Calu3 (cell line): ENCODE measurements at regions not wholly inside any gene's neighbourhood (a gene's known extent, or its start where the extent isn't known, plus 50 kb on each side); places are given as distances from the start of the nearest gene placed in this dataset.

Source experiments
- BruUV-seq: library from RNA; stranded (reverse); fragments of 400-500 nt; replicated peaks from 2 replicates; lab custom pipeline; 2021; lab: Mats Ljungman, UMichigan
- CTCF ChIA-PET: fragments of 300-600 bp; sonication (Branson Sonifier 250); formaldehyde crosslinking; loops from one replicate; lab custom pipeline; 2022; ENCODE audit warnings: antibody characterized with exemption; lab: Charles Lee
- DNase-seq: peaks from one replicate; pipeline ENCODE4 v3.0.0; 2022
- H3K27ac Mint-ChIP-seq: one replicate; pipeline ENCODE4 v1.8.0; 2022; ENCODE audit warnings: mixed read lengths; ENCODE audit not compliant: unreplicated experiment
- H3K27me3 Mint-ChIP-seq: one replicate; pipeline ENCODE4 v1.8.0; 2022; ENCODE audit warnings: mixed read lengths; ENCODE audit not compliant: unreplicated experiment
- H3K36me3 Mint-ChIP-seq: one replicate; pipeline ENCODE4 v1.8.0; 2022; ENCODE audit warnings: mild to moderate bottlenecking, moderate library complexity, mixed read lengths; ENCODE audit not compliant: insufficient read depth, unreplicated experiment
- H3K4me1 Mint-ChIP-seq: one replicate; pipeline ENCODE4 v1.8.0; 2022; ENCODE audit warnings: mild to moderate bottlenecking, low read depth, mixed read lengths; ENCODE audit not compliant: unreplicated experiment
- H3K4me3 Mint-ChIP-seq: one replicate; pipeline ENCODE4 v1.8.0; 2022; ENCODE audit warnings: mild to moderate bottlenecking, low read depth, moderate library complexity, mixed read lengths; ENCODE audit not compliant: unreplicated experiment
- H3K9me3 Mint-ChIP-seq: one replicate; pipeline ENCODE4 v1.8.0; 2022; ENCODE audit warnings: low read depth, mixed read lengths; ENCODE audit not compliant: unreplicated experiment
- intact Hi-C: fragments of 100-400 bp; cut with micrococcal nuclease; formaldehyde crosslinking; loops from one replicate; pipeline ENCODE4 v1.10.0; 2022; ENCODE audit not compliant: unreplicated experiment
- TF ChIP-seq, protein P1 (sequence below): fragments of 200-600 bp; IDR thresholded peaks from one replicate; pipeline ENCODE4 v1.8.0; 2022; ENCODE audit warnings: antibody characterized with exemption; ENCODE audit not compliant: unreplicated experiment

DNA sequence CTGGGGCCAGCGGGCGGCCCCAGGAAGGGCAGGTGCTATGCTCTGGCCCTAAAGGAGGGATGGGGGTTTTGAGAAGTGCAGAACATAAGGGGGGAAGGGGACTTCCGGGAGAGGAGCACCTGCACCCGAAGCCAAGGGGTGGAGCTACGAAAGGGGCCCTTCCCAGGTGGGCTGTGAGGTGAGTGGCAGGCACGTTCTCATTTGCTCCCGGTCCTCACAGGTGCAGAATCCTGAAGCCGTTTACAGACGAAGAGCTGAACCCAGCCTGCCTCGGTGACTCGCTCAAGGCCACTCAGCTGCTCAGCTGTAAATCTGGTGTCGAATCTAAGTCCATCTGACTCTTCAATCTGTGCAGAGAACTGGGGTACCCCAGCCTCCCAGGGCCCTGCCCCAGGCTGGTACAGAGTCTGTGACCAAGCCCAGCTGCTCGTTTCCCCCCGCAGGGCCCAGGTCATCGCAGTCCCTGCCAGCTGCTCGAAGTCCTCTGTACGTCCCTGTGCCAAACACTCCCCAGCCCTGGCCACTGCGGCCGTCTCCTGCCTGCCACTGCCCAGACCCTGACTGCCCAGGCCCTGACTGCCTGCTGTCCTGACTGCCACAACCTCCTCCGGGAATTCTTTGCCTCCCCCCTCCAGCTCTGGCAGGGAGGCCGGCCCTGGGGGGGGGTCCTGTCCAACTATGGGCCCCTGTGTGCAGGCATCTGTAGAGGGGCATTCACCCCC, 53.8 kb upstream of the RXRA start:
- no peaks in the 10 kb centered on the region for H3K9me3 Mint-ChIP-seq
- no peaks in the 10 kb centered on the region for H3K4me1 Mint-ChIP-seq
- no peaks in the 10 kb centered on the region for H3K36me3 Mint-ChIP-seq
- CTCF ChIA-PET = no interaction called here
- intact Hi-C loops = no loop called here
- no peak for DNase-seq
- peaks cover 48% of the 10 kb centered on the region for H3K27me3 Mint-ChIP-seq
- TF ChIP-seq, protein P1, sequence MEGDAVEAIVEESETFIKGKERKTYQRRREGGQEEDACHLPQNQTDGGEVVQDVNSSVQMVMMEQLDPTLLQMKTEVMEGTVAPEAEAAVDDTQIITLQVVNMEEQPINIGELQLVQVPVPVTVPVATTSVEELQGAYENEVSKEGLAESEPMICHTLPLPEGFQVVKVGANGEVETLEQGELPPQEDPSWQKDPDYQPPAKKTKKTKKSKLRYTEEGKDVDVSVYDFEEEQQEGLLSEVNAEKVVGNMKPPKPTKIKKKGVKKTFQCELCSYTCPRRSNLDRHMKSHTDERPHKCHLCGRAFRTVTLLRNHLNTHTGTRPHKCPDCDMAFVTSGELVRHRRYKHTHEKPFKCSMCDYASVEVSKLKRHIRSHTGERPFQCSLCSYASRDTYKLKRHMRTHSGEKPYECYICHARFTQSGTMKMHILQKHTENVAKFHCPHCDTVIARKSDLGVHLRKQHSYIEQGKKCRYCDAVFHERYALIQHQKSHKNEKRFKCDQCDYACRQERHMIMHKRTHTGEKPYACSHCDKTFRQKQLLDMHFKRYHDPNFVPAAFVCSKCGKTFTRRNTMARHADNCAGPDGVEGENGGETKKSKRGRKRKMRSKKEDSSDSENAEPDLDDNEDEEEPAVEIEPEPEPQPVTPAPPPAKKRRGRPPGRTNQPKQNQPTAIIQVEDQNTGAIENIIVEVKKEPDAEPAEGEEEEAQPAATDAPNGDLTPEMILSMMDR = no peak
- BruUV-seq = no TSS peak
- no peak overlapping the region for H3K27ac Mint-ChIP-seq
- H3K4me3 Mint-ChIP-seq = no peak overlapping the region

- Mint-ChIP-seq H3K27ac (no peak overlapping the region), H3K4me3 (no peak overlapping the region), H3K9me3 (no peaks in the 10 kb centered on the region), H3K27me3 (peaks cover 48% of the 10 kb centered on the region), H3K4me1 (no peaks in the 10 kb centered on the region), H3K36me3 (no peaks in the 10 kb centered on the region)
- CTCF ChIA-PET = no interaction called here
- intact Hi-C loops = no loop called here
- no TSS peak for BruUV-seq
- TF ChIP-seq, protein P1 = no peak
- DNase-seq = no peak
Measured at GRCh38 chr9:134273647-134274046, 52.6 kb upstream of the RXRA start.

DNA sequence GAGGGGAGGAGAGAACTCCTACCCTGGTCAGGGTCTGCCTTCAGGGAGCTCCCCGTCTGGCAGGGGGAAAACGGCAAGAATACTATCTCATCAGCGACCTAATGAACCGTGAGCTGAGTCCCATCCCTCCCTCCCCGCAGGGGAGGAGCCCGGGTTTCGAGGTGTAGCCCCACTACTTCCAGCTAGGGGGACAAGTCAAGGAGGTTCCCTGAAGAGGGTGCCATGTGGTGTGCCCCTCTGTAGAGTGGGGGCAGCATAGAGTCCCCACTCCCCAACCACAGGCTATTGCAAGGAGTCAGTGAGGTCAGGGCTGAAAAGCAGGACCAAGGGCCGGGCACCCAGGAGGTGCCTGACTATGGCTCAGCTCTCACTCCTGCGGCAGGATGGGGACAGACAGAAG, 50.9 kb upstream of the RXRA start:
- Mint-ChIP-seq H3K36me3 (no peaks in the 10 kb centered on the region), H3K9me3 (no peaks in the 10 kb centered on the region), H3K27me3 (peaks cover 34% of the 10 kb centered on the region), H3K27ac (no peak overlapping the region), H3K4me3 (no peak overlapping the region), H3K4me1 (no peaks in the 10 kb centered on the region)
- TF ChIP-seq, protein P1 = no peak
- no TSS peak for BruUV-seq
- CTCF ChIA-PET = no interaction called here
- DNase-seq = no peak
- intact Hi-C loops = no loop called here

- intact Hi-C loops = no loop called here
- DNase-seq = no peak
- H3K9me3 Mint-ChIP-seq = no peaks in the 10 kb centered on the region
- H3K27me3 Mint-ChIP-seq = peaks cover 27% of the 10 kb centered on the region
- no TSS peak for BruUV-seq
- TF ChIP-seq, protein P1 = no peak
- CTCF ChIA-PET = no interaction called here
- H3K4me3 Mint-ChIP-seq = no peak overlapping the region
- no peak overlapping the region for H3K27ac Mint-ChIP-seq
- no peaks in the 10 kb centered on the region for H3K36me3 Mint-ChIP-seq
- no peaks in the 10 kb centered on the region for H3K4me1 Mint-ChIP-seq
Measured at GRCh38 chr9:134276453-134277245, 49.6 kb upstream of the RXRA start.
